GM12892 (cell line): ENCODE measurements at regions not wholly inside any gene's neighbourhood (a gene's known extent, or its start where the extent isn't known, plus 50 kb on each side); places are given as distances from the start of the nearest gene placed in this dataset.

ENCODE experiments used
- POLR2A ChIP-seq: IDR thresholded peaks from 2 replicates; pipeline ENCODE4 v1.6.1; 2011; ENCODE audit warnings: low read depth, low read length, control low read depth
- POLR2AphosphoS5 ChIP-seq: IDR thresholded peaks from 2 replicates; pipeline ENCODE4 v1.6.1; 2011; ENCODE audit warnings: low read depth, low read length, control low read depth
- TAF1 ChIP-seq: IDR thresholded peaks from 2 replicates; pipeline ENCODE4 v1.6.1; 2011; ENCODE audit warnings: low read depth, mild to moderate bottlenecking, control low read depth, low read length, borderline replicate concordance

DNA sequence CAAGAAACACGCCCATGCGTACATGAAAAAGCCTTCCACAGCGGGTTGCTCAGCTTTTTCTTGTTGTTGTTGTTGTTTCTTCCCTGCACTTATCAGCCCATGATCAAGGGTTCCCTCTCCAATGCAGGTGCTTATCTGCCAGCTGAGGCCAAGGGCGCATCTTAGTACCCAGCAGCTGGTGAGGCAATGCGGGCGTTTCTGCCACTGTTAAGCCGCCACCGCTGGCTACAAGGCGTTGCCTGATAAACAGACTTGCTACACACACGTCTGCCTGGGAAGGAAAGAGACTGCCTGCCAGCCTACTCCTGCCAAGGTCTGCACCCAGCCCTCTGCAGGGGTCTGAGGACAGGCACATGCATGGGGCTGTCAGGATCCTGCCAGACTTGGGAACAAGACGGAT lies 345.9 kb downstream of the BCL11B start:
- TF ChIP-seq POLR2A, result no peak
- no peak for TF ChIP-seq TAF1
- no peak for TF ChIP-seq POLR2AphosphoS5
